ENCODE measurements at regions not wholly inside any gene's neighbourhood (a gene's known extent, or its start where the extent isn't known, plus 50 kb on each side); places are given as distances from the start of the nearest gene placed in this dataset.
"Not testable (repeated sequence)": the region's sequence is repeated elsewhere in the genome, so short reads cannot be mapped to it uniquely, and the experiment has no call there.

GRCh38 chr5:143593723-143594122 lies 190.2 kb upstream of the NR3C1 start:
- TF ChIP-seq CTCF (IDR thresholded peaks at IDR 0.05 in 8 of 11, conservative IDR thresholded peaks at IDR 0.05 in 3 of 11) = no peak
- TF ChIP-seq POLR2A (IDR thresholded peaks at IDR 0.05) = no peak
- no peak for TF ChIP-seq POLR2AphosphoS5 (IDR thresholded peaks at IDR 0.05)
- H3K27ac ChIP-seq = peak overlapping the region in 1 of 8 donors; percentile 9
- no peaks in the 10 kb centered on the region for H3K36me3 ChIP-seq
- 74 to 88% (median 79%) methylated on average over 6 of the region's 6 CpGs for WGBS, 5 donors
- H3K27me3 ChIP-seq (replicated peaks in 1 of 7) = no peaks in the 10 kb centered on the region
- no peak for DNase-seq
- no peak overlapping the region for H3K4me3 ChIP-seq
- H3K9me3 ChIP-seq = no peaks in the 10 kb centered on the region
- H3K4me1 ChIP-seq = peaks cover 0 to 21% (median 6%) of the 10 kb centered on the region in 6 donors
- intact Hi-C loops (cut with DNase I; ENCODE audit: low total_unique reads) = no loop called here

- Histone ChIP-seq H3K9me3 (no peaks in the 10 kb centered on the region), H3K27me3 (replicated peaks in 1 of 7) (no peaks in the 10 kb centered on the region), H3K4me1 (peaks cover 0 to 21% (median 6%) of the 10 kb centered on the region in 6 donors), H3K27ac (no peak overlapping the region), H3K4me3 (no peak overlapping the region), H3K36me3 (no peaks in the 10 kb centered on the region)
- intact Hi-C loops (cut with DNase I; ENCODE audit: low total_unique reads) = no loop called here
- TF ChIP-seq CTCF (IDR thresholded peaks at IDR 0.05 in 8 of 11, conservative IDR thresholded peaks at IDR 0.05 in 3 of 11) (no peak), POLR2AphosphoS5 (IDR thresholded peaks at IDR 0.05) (no peak)
- WGBS, 5 donors = 5 to 39% (median 37%) methylated on average over 2 to 4 of the region's 4 CpGs
- DNase-seq = no peak
Measured at GRCh38 chr5:143592648-143593047, 189.2 kb upstream of the NR3C1 start.

- TF ChIP-seq CTCF (IDR thresholded peaks at IDR 0.05 in 8 of 11, conservative IDR thresholded peaks at IDR 0.05 in 3 of 11) (no peak), POLR2A (IDR thresholded peaks at IDR 0.05) (no peak), POLR2AphosphoS5 (IDR thresholded peaks at IDR 0.05) (no peak)
- H3K9me3 ChIP-seq = no peaks in the 10 kb centered on the region
- DNase-seq = no peak
- WGBS, 5 donors = 75 to 88% (median 82%) methylated on average over 7 of the region's 7 CpGs
- no peak overlapping the region for H3K4me3 ChIP-seq
- peaks cover 0 to 26% (median 8%) of the 10 kb centered on the region in 6 donors for H3K4me1 ChIP-seq
- H3K27me3 ChIP-seq (replicated peaks in 1 of 7) = no peaks in the 10 kb centered on the region
- no peaks in the 10 kb centered on the region for H3K36me3 ChIP-seq
- intact Hi-C loops (cut with DNase I; ENCODE audit: low total_unique reads) = no loop called here
- no peak overlapping the region for H3K27ac ChIP-seq
Measured at GRCh38 chr5:143588933-143589662, 185.6 kb upstream of the NR3C1 start.

- 68 to 87% (median 73%) methylated on average over 3 of the region's 3 CpGs for WGBS, 5 donors
- H3K36me3 ChIP-seq; H3K9me3 ChIP-seq; H3K4me3 ChIP-seq; intact Hi-C loops (cut with DNase I; ENCODE audit: low total_unique reads); H3K27ac ChIP-seq; H3K27me3 ChIP-seq (replicated peaks in 1 of 7); DNase-seq: not testable (repeated sequence)
- peaks cover 0 to 20% (median 6%) of the 10 kb centered on the region in 6 donors for H3K4me1 ChIP-seq
Measured at GRCh38 chr5:143588121-143588520, 184.6 kb upstream of the NR3C1 start.

All from spleen (tissue), 11 donors.